ENCODE measurements at regions not wholly inside any gene's neighbourhood (a gene's known extent, or its start where the extent isn't known, plus 50 kb on each side); places are given as distances from the start of the nearest gene placed in this dataset.

DNA sequence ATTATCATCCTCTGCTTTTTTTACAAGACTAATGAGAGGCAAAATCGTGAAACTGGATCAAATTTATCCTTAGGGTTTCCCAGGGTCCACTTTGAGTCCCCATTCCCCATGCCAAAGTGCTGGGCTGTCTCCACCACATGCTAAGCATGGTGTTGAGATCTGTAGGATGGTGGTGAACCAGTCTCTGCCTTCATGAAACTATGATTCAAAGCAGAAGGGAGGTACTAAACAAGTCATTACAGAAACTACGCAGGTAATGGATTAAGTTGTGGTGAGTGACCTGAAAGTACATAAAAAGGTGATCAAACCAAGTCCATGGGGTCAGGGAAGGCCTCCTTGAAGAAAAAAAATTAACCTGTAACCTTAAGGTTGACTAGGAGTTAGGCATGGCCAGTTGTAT is 265.2 kb downstream of the ATG4C start:
- H3K36me3 Mint-ChIP-seq (ENCODE audit: low read depth) = no peaks in the 10 kb centered on the region
- H3K4me3 Mint-ChIP-seq = no peak overlapping the region
- H3K4me1 Mint-ChIP-seq (ENCODE audit: low read depth) = no peaks in the 10 kb centered on the region
- DNase-seq = no peak
- H3K27ac Mint-ChIP-seq = no peak overlapping the region
- H3K27me3 Mint-ChIP-seq (ENCODE audit: insufficient read depth) = no peaks in the 10 kb centered on the region
- TF ChIP-seq, protein P1, sequence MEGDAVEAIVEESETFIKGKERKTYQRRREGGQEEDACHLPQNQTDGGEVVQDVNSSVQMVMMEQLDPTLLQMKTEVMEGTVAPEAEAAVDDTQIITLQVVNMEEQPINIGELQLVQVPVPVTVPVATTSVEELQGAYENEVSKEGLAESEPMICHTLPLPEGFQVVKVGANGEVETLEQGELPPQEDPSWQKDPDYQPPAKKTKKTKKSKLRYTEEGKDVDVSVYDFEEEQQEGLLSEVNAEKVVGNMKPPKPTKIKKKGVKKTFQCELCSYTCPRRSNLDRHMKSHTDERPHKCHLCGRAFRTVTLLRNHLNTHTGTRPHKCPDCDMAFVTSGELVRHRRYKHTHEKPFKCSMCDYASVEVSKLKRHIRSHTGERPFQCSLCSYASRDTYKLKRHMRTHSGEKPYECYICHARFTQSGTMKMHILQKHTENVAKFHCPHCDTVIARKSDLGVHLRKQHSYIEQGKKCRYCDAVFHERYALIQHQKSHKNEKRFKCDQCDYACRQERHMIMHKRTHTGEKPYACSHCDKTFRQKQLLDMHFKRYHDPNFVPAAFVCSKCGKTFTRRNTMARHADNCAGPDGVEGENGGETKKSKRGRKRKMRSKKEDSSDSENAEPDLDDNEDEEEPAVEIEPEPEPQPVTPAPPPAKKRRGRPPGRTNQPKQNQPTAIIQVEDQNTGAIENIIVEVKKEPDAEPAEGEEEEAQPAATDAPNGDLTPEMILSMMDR (IDR thresholded peaks at IDR 0.05) = no peak
- H3K9me3 Mint-ChIP-seq = peaks cover 26% of the 10 kb centered on the region

- Mint-ChIP-seq H3K36me3 (ENCODE audit: low read depth) (no peaks in the 10 kb centered on the region), H3K27me3 (ENCODE audit: insufficient read depth) (no peaks in the 10 kb centered on the region), H3K27ac (no peak overlapping the region), H3K4me3 (no peak overlapping the region), H3K4me1 (ENCODE audit: low read depth) (no peaks in the 10 kb centered on the region), H3K9me3 (peaks cover 21% of the 10 kb centered on the region; the same call in 1 of the 2 replicates)
- TF ChIP-seq, protein P1 (IDR thresholded peaks at IDR 0.05) = no peak
- DNase-seq = no peak
Observed at GRCh38 chr1:63051356-63051755, 267.4 kb downstream of the ATG4C start.

GRCh38 chr1:63051886-63052285 is 268.0 kb downstream of the ATG4C start:
- Mint-ChIP-seq H3K27ac (no peak overlapping the region), H3K9me3 (peaks cover 16% of the 10 kb centered on the region; the same call in 1 of the 2 replicates), H3K4me1 (ENCODE audit: low read depth) (no peaks in the 10 kb centered on the region), H3K4me3 (no peak overlapping the region), H3K27me3 (ENCODE audit: insufficient read depth) (no peaks in the 10 kb centered on the region), H3K36me3 (ENCODE audit: low read depth) (no peaks in the 10 kb centered on the region)
- TF ChIP-seq, protein P1 (IDR thresholded peaks at IDR 0.05) = no peak
- no peak for DNase-seq

DNA sequence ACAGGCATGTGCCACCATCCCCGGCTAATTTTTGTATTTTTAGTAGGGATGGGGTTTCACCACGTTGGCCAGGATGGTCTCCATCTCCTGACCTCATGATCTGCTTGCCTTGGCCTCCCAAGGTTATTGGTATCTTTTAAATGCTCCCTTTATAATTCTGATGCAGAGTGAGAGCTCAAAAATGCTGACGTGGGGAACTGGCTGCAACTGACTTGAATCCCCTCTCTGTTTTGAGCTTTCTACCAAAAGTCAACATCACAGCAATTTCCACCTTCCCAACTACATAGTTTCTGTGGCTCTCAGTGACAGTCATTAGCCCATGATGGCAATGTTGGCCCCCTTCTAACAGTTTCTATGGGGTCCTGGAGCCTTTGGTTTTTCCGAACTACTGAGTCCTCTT is 268.2 kb upstream of the FOXD3 start:
- Mint-ChIP-seq H3K36me3 (ENCODE audit: low read depth) (no peaks in the 10 kb centered on the region), H3K27me3 (ENCODE audit: insufficient read depth) (no peaks in the 10 kb centered on the region), H3K9me3 (peaks cover 11% of the 10 kb centered on the region), H3K4me1 (ENCODE audit: low read depth) (no peaks in the 10 kb centered on the region), H3K4me3 (no peak overlapping the region), H3K27ac (no peak overlapping the region)
- TF ChIP-seq, protein P1 (IDR thresholded peaks at IDR 0.05) = no peak
- no peak for DNase-seq

GRCh38 chr1:63063367-63063766 is 259.0 kb upstream of the FOXD3 start:
- H3K4me1 Mint-ChIP-seq (ENCODE audit: low read depth) = no peaks in the 10 kb centered on the region
- H3K36me3 Mint-ChIP-seq (ENCODE audit: low read depth) = no peaks in the 10 kb centered on the region
- H3K27ac Mint-ChIP-seq = no peak overlapping the region
- TF ChIP-seq, protein P1 (IDR thresholded peaks at IDR 0.05) = no peak
- H3K9me3 Mint-ChIP-seq = peaks cover 18% of the 10 kb centered on the region
- H3K4me3 Mint-ChIP-seq = no peak overlapping the region
- DNase-seq = no peak
- H3K27me3 Mint-ChIP-seq (ENCODE audit: insufficient read depth) = no peaks in the 10 kb centered on the region

GRCh38 chr1:63064135-63064534 is 258.2 kb upstream of the FOXD3 start:
- Mint-ChIP-seq H3K27ac (no peak overlapping the region), H3K27me3 (ENCODE audit: insufficient read depth) (no peaks in the 10 kb centered on the region), H3K36me3 (ENCODE audit: low read depth) (no peaks in the 10 kb centered on the region), H3K9me3 (peaks cover 18% of the 10 kb centered on the region), H3K4me3 (no peak overlapping the region), H3K4me1 (ENCODE audit: low read depth) (no peaks in the 10 kb centered on the region)
- no peak for DNase-seq
- TF ChIP-seq, protein P1 (IDR thresholded peaks at IDR 0.05) = no peak

Data from HFFc6 (cell line).